Thyroid gland (tissue), 4 donors: ENCODE measurements at regions not wholly inside any gene's neighbourhood (a gene's known extent, or its start where the extent isn't known, plus 50 kb on each side); places are given as distances from the start of the nearest gene placed in this dataset.

Experiments
- POLR2A ChIP-seq, 2 donors: fragments of 450-650 bp; IDR thresholded peaks; one replicate each; pipeline ENCODE4 v1.6.1; 2017; ENCODE audit warnings: antibody characterized with exemption in 2 of 2, mild to moderate bottlenecking in 2 of 2, moderate library complexity in 1 of 2
- TF ChIP-seq, protein P1 (sequence below), 6 experiments: fragments of 200-600 bp in 3 of 6; fragments of 450-650 bp in 3 of 6; sonication (generic) in 3 of 6; IDR thresholded peaks; one replicate each; pipeline ENCODE4 v1.5.1; 2016 to 2019; ENCODE audit warnings: antibody characterized with exemption in 6 of 6, mild to moderate bottlenecking in 2 of 6, inconsistent platforms in 1 of 6, moderate library complexity in 1 of 6

GRCh38 chr18:24786027-24786426, 325.6 kb downstream of the HRH4 start:
- TF ChIP-seq, protein P1, sequence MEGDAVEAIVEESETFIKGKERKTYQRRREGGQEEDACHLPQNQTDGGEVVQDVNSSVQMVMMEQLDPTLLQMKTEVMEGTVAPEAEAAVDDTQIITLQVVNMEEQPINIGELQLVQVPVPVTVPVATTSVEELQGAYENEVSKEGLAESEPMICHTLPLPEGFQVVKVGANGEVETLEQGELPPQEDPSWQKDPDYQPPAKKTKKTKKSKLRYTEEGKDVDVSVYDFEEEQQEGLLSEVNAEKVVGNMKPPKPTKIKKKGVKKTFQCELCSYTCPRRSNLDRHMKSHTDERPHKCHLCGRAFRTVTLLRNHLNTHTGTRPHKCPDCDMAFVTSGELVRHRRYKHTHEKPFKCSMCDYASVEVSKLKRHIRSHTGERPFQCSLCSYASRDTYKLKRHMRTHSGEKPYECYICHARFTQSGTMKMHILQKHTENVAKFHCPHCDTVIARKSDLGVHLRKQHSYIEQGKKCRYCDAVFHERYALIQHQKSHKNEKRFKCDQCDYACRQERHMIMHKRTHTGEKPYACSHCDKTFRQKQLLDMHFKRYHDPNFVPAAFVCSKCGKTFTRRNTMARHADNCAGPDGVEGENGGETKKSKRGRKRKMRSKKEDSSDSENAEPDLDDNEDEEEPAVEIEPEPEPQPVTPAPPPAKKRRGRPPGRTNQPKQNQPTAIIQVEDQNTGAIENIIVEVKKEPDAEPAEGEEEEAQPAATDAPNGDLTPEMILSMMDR (IDR thresholded peaks at IDR 0.05) = no peak
- TF ChIP-seq POLR2A (IDR thresholded peaks at IDR 0.05) = no peak
